ENCODE measurements at regions not wholly inside any gene's neighbourhood (a gene's known extent, or its start where the extent isn't known, plus 50 kb on each side); places are given as distances from the start of the nearest gene placed in this dataset.

- Mint-ChIP-seq H3K27ac (no peak overlapping the region), H3K36me3 (ENCODE audit: low read depth) (no peaks in the 10 kb centered on the region), H3K27me3 (ENCODE audit: insufficient read depth) (no peaks in the 10 kb centered on the region), H3K4me3 (no peak overlapping the region), H3K9me3 (no peaks in the 10 kb centered on the region), H3K4me1 (ENCODE audit: low read depth) (peaks cover 57% of the 10 kb centered on the region)
- DNase-seq, result no peak
- TF ChIP-seq CTCF (IDR thresholded peaks at IDR 0.05), result peak; percentile 13; the same call in 1 of the 2 replicates
Observed at GRCh38 chr2:19137433-19137832, 221.0 kb downstream of the OSR1 start.

GRCh38 chr2:19132967-19133366, 225.5 kb downstream of the OSR1 start:
- TF ChIP-seq CTCF (IDR thresholded peaks at IDR 0.05), result no peak
- Mint-ChIP-seq H3K36me3 (ENCODE audit: low read depth) (no peaks in the 10 kb centered on the region), H3K27ac (no peak overlapping the region), H3K4me1 (ENCODE audit: low read depth) (peaks cover 50% of the 10 kb centered on the region), H3K4me3 (no peak overlapping the region), H3K27me3 (ENCODE audit: insufficient read depth) (0 out of 2 replicates have a peak, but pooled peaks cover 2% of the 10 kb centered on the region), H3K9me3 (no peaks in the 10 kb centered on the region)
- no peak for DNase-seq

- no peak for TF ChIP-seq CTCF (IDR thresholded peaks at IDR 0.05)
Observed at GRCh38 chr2:19131871-19132270, 226.6 kb downstream of the OSR1 start.

GRCh38 chr2:19128148-19128547, 230.3 kb downstream of the OSR1 start:
- DNase-seq, result no peak
- Mint-ChIP-seq H3K36me3 (ENCODE audit: low read depth) (no peaks in the 10 kb centered on the region), H3K27ac (no peak overlapping the region), H3K27me3 (ENCODE audit: insufficient read depth) (peaks cover 3% of the 10 kb centered on the region; the same call in 1 of the 2 replicates), H3K4me3 (no peak overlapping the region), H3K4me1 (ENCODE audit: low read depth) (peaks cover 65% of the 10 kb centered on the region), H3K9me3 (no peaks in the 10 kb centered on the region)
- TF ChIP-seq CTCF (IDR thresholded peaks at IDR 0.05), result no peak

More at GRCh38 chr2:19131871-19132270, 226.6 kb downstream of the OSR1 start:
- no peak overlapping the region for H3K27ac Mint-ChIP-seq
- H3K27me3 Mint-ChIP-seq (ENCODE audit: insufficient read depth), result 0 out of 2 replicates have a peak, but pooled peaks cover 2% of the 10 kb centered on the region
- H3K9me3 Mint-ChIP-seq, result no peaks in the 10 kb centered on the region
- no peak overlapping the region for H3K4me3 Mint-ChIP-seq
- H3K36me3 Mint-ChIP-seq (ENCODE audit: low read depth), result no peaks in the 10 kb centered on the region
- DNase-seq, result no peak
- H3K4me1 Mint-ChIP-seq (ENCODE audit: low read depth), result peaks cover 39% of the 10 kb centered on the region

DNA sequence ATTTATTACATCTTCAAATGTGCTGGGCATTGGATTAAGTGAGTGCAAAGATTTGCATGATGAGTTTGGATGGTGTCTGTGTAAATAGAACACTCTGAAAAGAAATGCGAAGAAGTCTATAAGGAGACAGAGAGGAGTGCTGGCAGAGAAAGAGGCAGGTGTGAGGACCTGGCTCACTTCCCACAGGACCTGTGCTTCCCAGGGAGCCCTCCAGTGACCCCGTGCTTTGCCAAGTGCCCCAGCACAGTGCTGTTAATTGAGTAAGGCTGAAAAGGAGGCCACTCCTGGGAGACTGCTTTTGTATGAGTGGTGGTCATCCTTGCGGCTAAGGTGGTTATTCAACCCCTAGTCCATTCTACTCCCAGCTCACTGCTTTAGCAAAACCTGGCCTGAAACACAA, 230.8 kb downstream of the OSR1 start:
- Mint-ChIP-seq H3K27me3 (ENCODE audit: insufficient read depth) (peaks cover 3% of the 10 kb centered on the region; the same call in 1 of the 2 replicates), H3K9me3 (no peaks in the 10 kb centered on the region), H3K36me3 (ENCODE audit: low read depth) (no peaks in the 10 kb centered on the region), H3K27ac (no peak overlapping the region), H3K4me1 (ENCODE audit: low read depth) (peaks cover 71% of the 10 kb centered on the region), H3K4me3 (no peak overlapping the region)
- no peak for TF ChIP-seq CTCF (IDR thresholded peaks at IDR 0.05)
- DNase-seq, result no peak

Measured in HFFc6 (cell line).